ENCODE measurements at regions not wholly inside any gene's neighbourhood (a gene's known extent, or its start where the extent isn't known, plus 50 kb on each side); places are given as distances from the start of the nearest gene placed in this dataset.

- H3K4me1 Mint-ChIP-seq (ENCODE audit: unreplicated experiment), result no peaks in the 10 kb centered on the region
- no peak for TF ChIP-seq CTCF (IDR thresholded peaks at IDR 0.05; ENCODE audit: unreplicated experiment)
- no peak for DNase-seq (ENCODE audit: low spot score)
- peaks cover 3% of the 10 kb centered on the region for H3K9me3 Mint-ChIP-seq (ENCODE audit: unreplicated experiment)
- H3K4me3 Mint-ChIP-seq (ENCODE audit: unreplicated experiment), result no peak overlapping the region
- no peaks in the 10 kb centered on the region for H3K27me3 Mint-ChIP-seq (ENCODE audit: unreplicated experiment)
- no peak overlapping the region for H3K27ac Mint-ChIP-seq (ENCODE audit: unreplicated experiment)
- no peaks in the 10 kb centered on the region for H3K36me3 Mint-ChIP-seq (ENCODE audit: low read depth, unreplicated experiment)
Observed at GRCh38 chr9:103522409-103522808, 527.3 kb downstream of the CYLC2 start.

GRCh38 chr9:103530934-103531333, 535.8 kb downstream of the CYLC2 start:
- H3K4me1 Mint-ChIP-seq (ENCODE audit: unreplicated experiment), result no peaks in the 10 kb centered on the region
- no peak for DNase-seq (ENCODE audit: low spot score)

GRCh38 chr9:103533318-103533717, 538.2 kb downstream of the CYLC2 start:
- H3K36me3 Mint-ChIP-seq (ENCODE audit: low read depth, unreplicated experiment), result peaks cover 2% of the 10 kb centered on the region
- no peaks in the 10 kb centered on the region for H3K4me1 Mint-ChIP-seq (ENCODE audit: unreplicated experiment)
- no peak overlapping the region for H3K4me3 Mint-ChIP-seq (ENCODE audit: unreplicated experiment)
- no peak for DNase-seq (ENCODE audit: low spot score)
- H3K27me3 Mint-ChIP-seq (ENCODE audit: unreplicated experiment), result peaks cover 7% of the 10 kb centered on the region
- TF ChIP-seq CTCF (IDR thresholded peaks at IDR 0.05; ENCODE audit: unreplicated experiment), result no peak
- H3K9me3 Mint-ChIP-seq (ENCODE audit: unreplicated experiment), result peaks cover 6% of the 10 kb centered on the region
- H3K27ac Mint-ChIP-seq (ENCODE audit: unreplicated experiment), result no peak overlapping the region

More at GRCh38 chr9:103530934-103531333, 535.8 kb downstream of the CYLC2 start:
- TF ChIP-seq CTCF (IDR thresholded peaks at IDR 0.05; ENCODE audit: unreplicated experiment), result no peak
- Mint-ChIP-seq H3K9me3 (ENCODE audit: unreplicated experiment) (peaks cover 6% of the 10 kb centered on the region), H3K27ac (ENCODE audit: unreplicated experiment) (no peak overlapping the region), H3K4me3 (ENCODE audit: unreplicated experiment) (no peak overlapping the region), H3K27me3 (ENCODE audit: unreplicated experiment) (peaks cover 7% of the 10 kb centered on the region), H3K36me3 (ENCODE audit: low read depth, unreplicated experiment) (peaks cover 2% of the 10 kb centered on the region)

- peaks cover 2% of the 10 kb centered on the region for H3K36me3 Mint-ChIP-seq (ENCODE audit: low read depth, unreplicated experiment)
- DNase-seq (ENCODE audit: low spot score), result no peak
- peaks cover 12% of the 10 kb centered on the region for H3K9me3 Mint-ChIP-seq (ENCODE audit: unreplicated experiment)
- H3K27me3 Mint-ChIP-seq (ENCODE audit: unreplicated experiment), result peaks cover 7% of the 10 kb centered on the region
- no peaks in the 10 kb centered on the region for H3K4me1 Mint-ChIP-seq (ENCODE audit: unreplicated experiment)
- TF ChIP-seq CTCF (IDR thresholded peaks at IDR 0.05; ENCODE audit: unreplicated experiment), result no peak
- H3K27ac Mint-ChIP-seq (ENCODE audit: unreplicated experiment), result no peak overlapping the region
- H3K4me3 Mint-ChIP-seq (ENCODE audit: unreplicated experiment), result no peak overlapping the region
Observed at GRCh38 chr9:103537426-103537825, 542.3 kb downstream of the CYLC2 start.

- no peak for TF ChIP-seq CTCF (IDR thresholded peaks at IDR 0.05; ENCODE audit: unreplicated experiment)
- Mint-ChIP-seq H3K27ac (ENCODE audit: unreplicated experiment) (no peak overlapping the region), H3K27me3 (ENCODE audit: unreplicated experiment) (no peaks in the 10 kb centered on the region), H3K4me1 (ENCODE audit: unreplicated experiment) (no peaks in the 10 kb centered on the region), H3K4me3 (ENCODE audit: unreplicated experiment) (no peak overlapping the region), H3K9me3 (ENCODE audit: unreplicated experiment) (peaks cover 13% of the 10 kb centered on the region), H3K36me3 (ENCODE audit: low read depth, unreplicated experiment) (no peaks in the 10 kb centered on the region)
- no peak for DNase-seq (ENCODE audit: low spot score)
Observed at GRCh38 chr9:103545260-103545659, 548.8 kb upstream of the SMC2 start.
